ENCODE measurements at regions not wholly inside any gene's neighbourhood (a gene's known extent, or its start where the extent isn't known, plus 50 kb on each side); places are given as distances from the start of the nearest gene placed in this dataset.

GRCh38 chr6:120938876-120939472 lies 395.3 kb downstream of the TBC1D32 start:
- POLR2A ChIA-PET = no interaction called here

More at GRCh38 chr6:120938876-120939472, 395.3 kb downstream of the TBC1D32 start:
- no TSS peak for BruUV-seq (replicated peaks)
- intact Hi-C loops (cut with micrococcal nuclease) (no loop called here), in situ Hi-C loops (cut with MboI) (no loop called here)
- Histone ChIP-seq H3K36me3 (ENCODE audit: control insufficient read depth, insufficient read depth, low read length) (no peaks in the 10 kb centered on the region), H3K27me3 (ENCODE audit: control insufficient read depth in 2 of 2, insufficient read depth in 2 of 2, low read length in 2 of 2) (no peaks in the 10 kb centered on the region), H3K4me1 (replicated peaks in 1 of 2; ENCODE audit: control insufficient read depth in 2 of 2, insufficient read depth in 2 of 2, low read length in 2 of 2) (no peaks in the 10 kb centered on the region), H3K4me2 (ENCODE audit: insufficient read depth, low read length) (no peak overlapping the region), H3K9me1 (ENCODE audit: control insufficient read depth, insufficient read depth, low read length) (no peaks in the 10 kb centered on the region), H2AFZ (ENCODE audit: low read depth, low read length) (no peak overlapping the region), H3K9ac (ENCODE audit: insufficient read depth in 1 of 2, low read depth in 2 of 2, low read length in 2 of 2) (no peak overlapping the region), H3K4me3 (no peak overlapping the region), H3K79me2 (ENCODE audit: control insufficient read depth, insufficient read depth, low read length) (no peaks in the 10 kb centered on the region), H3K9me3 (replicated peaks; ENCODE audit: control insufficient read depth, insufficient read depth, low read depth, low read length) (no peaks in the 10 kb centered on the region), H4K20me1 (replicated peaks; ENCODE audit: control insufficient read depth, insufficient read depth, low read length) (no peaks in the 10 kb centered on the region), H3K27ac (ENCODE audit: extremely low read depth, low read depth, low read length) (no peak overlapping the region)
- no peak for DNase-seq (ENCODE audit: extremely low read depth in 1 of 4, low spot score in 3 of 4)
- CTCF ChIA-PET (ENCODE audit: low intra/inter-chr PET ratio) = no interaction called here
- no peak for ATAC-seq
- WGBS (ENCODE audit: insufficient coverage, low coverage, missing lambda C conversion rate) = 0% methylated on average over 3 of the region's 3 CpGs
- TF ChIP-seq TBL1XR1 (IDR thresholded peaks at IDR 0.05; ENCODE audit: low read length in 2 of 2) = no peak
- no peak for TF ChIP-seq BRD4 (IDR thresholded peaks at IDR 0.05)
- no peak for TF ChIP-seq STAG1 (CRISPR knock-in tag; IDR thresholded peaks at IDR 0.05; ENCODE audit: borderline replicate concordance)
- TF ChIP-seq ZNF121 (CRISPR knock-in tag; conservative IDR thresholded peaks at IDR 0.05) = no peak
- TF ChIP-seq DIDO1 (tag; IDR thresholded peaks at IDR 0.05; ENCODE audit: low read depth) = no peak
- no peak for TF ChIP-seq RAD51 (IDR thresholded peaks at IDR 0.05; ENCODE audit: borderline replicate concordance, low read depth)
- no peak for TF ChIP-seq IRF9 (tag; IDR thresholded peaks at IDR 0.05)
- no peak for TF ChIP-seq ZNF707 (CRISPR knock-in tag; conservative IDR thresholded peaks at IDR 0.05)
- TF ChIP-seq FOXP4 (CRISPR knock-in tag; IDR thresholded peaks at IDR 0.05; ENCODE audit: borderline replicate concordance) = no peak
- no peak for TF ChIP-seq ZNF639 (CRISPR knock-in tag; conservative IDR thresholded peaks at IDR 0.05 in 1 of 2, IDR thresholded peaks at IDR 0.05 in 1 of 2)
- TF ChIP-seq ZBTB5 (IDR thresholded peaks at IDR 0.05) = no peak
- TF ChIP-seq ZKSCAN3 (CRISPR knock-in tag; IDR thresholded peaks at IDR 0.05) = no peak
- no peak for TF ChIP-seq ZNF644 (tag; IDR thresholded peaks at IDR 0.05; ENCODE audit: low read depth)
- no peak for TF ChIP-seq ETV1 (tag; conservative IDR thresholded peaks at IDR 0.05; ENCODE audit: low read depth)
- no peak for TF ChIP-seq FOXM1 (IDR thresholded peaks at IDR 0.05; ENCODE audit: low read depth)
- TF ChIP-seq FOXM1 (CRISPR knock-in tag; IDR thresholded peaks at IDR 0.05; ENCODE audit: low read depth) = no peak
- FAIRE-seq = no peak
